ENCODE measurements at regions not wholly inside any gene's neighbourhood (a gene's known extent, or its start where the extent isn't known, plus 50 kb on each side); places are given as distances from the start of the nearest gene placed in this dataset.

- BruUV-seq (replicated peaks), result no TSS peak
- Histone ChIP-seq H3K27ac (ENCODE audit: low read depth, low read length, poor library complexity, severe bottlenecking) (no peak overlapping the region), H3K9me3 (ENCODE audit: low read length) (no peaks in the 10 kb centered on the region), H3K4me1 (ENCODE audit: insufficient read depth, low read length, poor library complexity, severe bottlenecking) (peaks cover 10% of the 10 kb centered on the region), H2AFZ (ENCODE audit: low read length) (no peak overlapping the region), H3K4me2 (ENCODE audit: low read length) (no peak overlapping the region), H3K9me2 (ENCODE audit: insufficient read depth, low read length) (no peaks in the 10 kb centered on the region), H3K4me3 (ENCODE audit: low read depth, low read length, poor library complexity, severe bottlenecking) (no peak overlapping the region), H4K20me1 (ENCODE audit: insufficient read depth, low read length) (no peaks in the 10 kb centered on the region), H3K36me3 (ENCODE audit: insufficient read depth, low read length) (no peaks in the 10 kb centered on the region), H3K79me2 (ENCODE audit: insufficient read depth, low read depth, low read length) (no peaks in the 10 kb centered on the region)
- ChIA-PET CTCF (ENCODE audit: unreplicated experiment) (no interaction called here), POLR2A (interaction anchor here (0.6 to 0.7 kb wide), 2 partner anchors 29 to 61 kb away, joined by 3 to 4 read pairs; no protein-coding TSS in a partner anchor)
- intact Hi-C loops (cut with micrococcal nuclease; ENCODE audit: unreplicated experiment), result no loop called here
- TF ChIP-seq, protein P1, sequence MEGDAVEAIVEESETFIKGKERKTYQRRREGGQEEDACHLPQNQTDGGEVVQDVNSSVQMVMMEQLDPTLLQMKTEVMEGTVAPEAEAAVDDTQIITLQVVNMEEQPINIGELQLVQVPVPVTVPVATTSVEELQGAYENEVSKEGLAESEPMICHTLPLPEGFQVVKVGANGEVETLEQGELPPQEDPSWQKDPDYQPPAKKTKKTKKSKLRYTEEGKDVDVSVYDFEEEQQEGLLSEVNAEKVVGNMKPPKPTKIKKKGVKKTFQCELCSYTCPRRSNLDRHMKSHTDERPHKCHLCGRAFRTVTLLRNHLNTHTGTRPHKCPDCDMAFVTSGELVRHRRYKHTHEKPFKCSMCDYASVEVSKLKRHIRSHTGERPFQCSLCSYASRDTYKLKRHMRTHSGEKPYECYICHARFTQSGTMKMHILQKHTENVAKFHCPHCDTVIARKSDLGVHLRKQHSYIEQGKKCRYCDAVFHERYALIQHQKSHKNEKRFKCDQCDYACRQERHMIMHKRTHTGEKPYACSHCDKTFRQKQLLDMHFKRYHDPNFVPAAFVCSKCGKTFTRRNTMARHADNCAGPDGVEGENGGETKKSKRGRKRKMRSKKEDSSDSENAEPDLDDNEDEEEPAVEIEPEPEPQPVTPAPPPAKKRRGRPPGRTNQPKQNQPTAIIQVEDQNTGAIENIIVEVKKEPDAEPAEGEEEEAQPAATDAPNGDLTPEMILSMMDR (conservative IDR thresholded peaks at IDR 0.05; ENCODE audit: low read length), result no peak
- TF ChIP-seq EZH2phosphoT487 (IDR thresholded peaks at IDR 0.05; ENCODE audit: borderline replicate concordance, low read depth, low read length), result no peak
- DNase-seq (ENCODE audit: low spot score), result no peak
These were observed 319.6 kb upstream of the ARID1B start for GRCh38 chr6:156457601-156458000.

- no peak overlapping the region for H3K4me2 ChIP-seq (ENCODE audit: low read length)
- BruUV-seq (replicated peaks), result no TSS peak
- CTCF ChIA-PET (ENCODE audit: unreplicated experiment), result no interaction called here
- H3K4me3 ChIP-seq (ENCODE audit: low read depth, low read length, poor library complexity, severe bottlenecking), result no peak overlapping the region
- no peaks in the 10 kb centered on the region for H3K79me2 ChIP-seq (ENCODE audit: insufficient read depth, low read depth, low read length)
- H3K9me2 ChIP-seq (ENCODE audit: insufficient read depth, low read length), result no peaks in the 10 kb centered on the region
- no peak for DNase-seq (ENCODE audit: low spot score)
- H3K4me1 ChIP-seq (ENCODE audit: insufficient read depth, low read length, poor library complexity, severe bottlenecking), result peaks cover 10% of the 10 kb centered on the region
- no peak overlapping the region for H3K27ac ChIP-seq (ENCODE audit: low read depth, low read length, poor library complexity, severe bottlenecking)
- intact Hi-C loops (cut with micrococcal nuclease; ENCODE audit: unreplicated experiment), result no loop called here
- H3K9me3 ChIP-seq (ENCODE audit: low read length), result no peaks in the 10 kb centered on the region
- no peak for TF ChIP-seq EZH2phosphoT487 (IDR thresholded peaks at IDR 0.05; ENCODE audit: borderline replicate concordance, low read depth, low read length)
- TF ChIP-seq, protein P1 (conservative IDR thresholded peaks at IDR 0.05; ENCODE audit: low read length), result no peak
- no peaks in the 10 kb centered on the region for H4K20me1 ChIP-seq (ENCODE audit: insufficient read depth, low read length)
- POLR2A ChIA-PET, result no interaction called here
- H3K36me3 ChIP-seq (ENCODE audit: insufficient read depth, low read length), result no peaks in the 10 kb centered on the region
- no peak overlapping the region for H2AFZ ChIP-seq (ENCODE audit: low read length)
These were observed 321.3 kb upstream of the ARID1B start for GRCh38 chr6:156455847-156456246.

DNA sequence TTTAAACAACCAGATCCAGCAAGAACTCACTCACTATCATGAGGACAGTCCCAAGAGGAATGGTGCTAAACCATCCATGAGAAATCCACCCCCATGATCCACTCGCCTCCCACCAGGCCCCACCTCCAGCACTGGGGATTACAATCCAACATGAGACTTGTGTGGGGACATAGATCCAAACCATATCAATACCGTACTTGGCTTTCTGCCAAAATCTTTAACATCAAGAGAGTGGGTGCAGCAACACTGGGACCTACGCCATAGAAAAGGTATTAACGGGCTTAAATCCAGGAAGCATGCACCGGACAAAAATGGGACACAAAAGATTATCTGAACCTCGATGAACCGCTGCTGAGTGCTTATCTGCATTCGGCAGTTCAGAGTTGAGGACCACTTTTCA lies 322.3 kb upstream of the ARID1B start:
- BruUV-seq (replicated peaks), result no TSS peak
- H4K20me1 ChIP-seq (ENCODE audit: insufficient read depth, low read length), result no peaks in the 10 kb centered on the region
- peaks cover 5% of the 10 kb centered on the region for H3K4me1 ChIP-seq (ENCODE audit: insufficient read depth, low read length, poor library complexity, severe bottlenecking)
- H3K4me2 ChIP-seq (ENCODE audit: low read length), result no peak overlapping the region
- no peaks in the 10 kb centered on the region for H3K9me2 ChIP-seq (ENCODE audit: insufficient read depth, low read length)
- intact Hi-C loops (cut with micrococcal nuclease; ENCODE audit: unreplicated experiment), result no loop called here
- DNase-seq (ENCODE audit: low spot score), result no peak
- H3K4me3 ChIP-seq (ENCODE audit: low read depth, low read length, poor library complexity, severe bottlenecking), result no peak overlapping the region
- ChIA-PET POLR2A (no interaction called here), CTCF (ENCODE audit: unreplicated experiment) (no interaction called here)
- H3K9me3 ChIP-seq (ENCODE audit: low read length), result no peaks in the 10 kb centered on the region
- no peak overlapping the region for H3K27ac ChIP-seq (ENCODE audit: low read depth, low read length, poor library complexity, severe bottlenecking)
- no peak overlapping the region for H2AFZ ChIP-seq (ENCODE audit: low read length)
- H3K36me3 ChIP-seq (ENCODE audit: insufficient read depth, low read length), result no peaks in the 10 kb centered on the region
- TF ChIP-seq, protein P1 (conservative IDR thresholded peaks at IDR 0.05; ENCODE audit: low read length), result no peak
- no peaks in the 10 kb centered on the region for H3K79me2 ChIP-seq (ENCODE audit: insufficient read depth, low read depth, low read length)

Data from OCI-LY7 (cell line).